ENCODE measurements at regions not wholly inside any gene's neighbourhood (a gene's known extent, or its start where the extent isn't known, plus 50 kb on each side); places are given as distances from the start of the nearest gene placed in this dataset.
A peak's percentile ranks its signal among the peaks of the same experiment; 100 is the strongest.

- peak; percentile 88 for TF ChIP-seq CTCF (IDR thresholded peaks at IDR 0.05; ENCODE audit: borderline replicate concordance, extremely low read depth, low read length, poor library complexity, severe bottlenecking)
- TF ChIP-seq EZH2 (IDR thresholded peaks at IDR 0.05; ENCODE audit: borderline replicate concordance, low read depth, low read length, severe bottlenecking): no peak
Observed at GRCh38 chr2:38508311-38509039, 94.3 kb downstream of the HNRNPLL start.

Measured in DND-41 (cell line).